MM.1S (cell line): ENCODE measurements at regions not wholly inside any gene's neighbourhood (a gene's known extent, or its start where the extent isn't known, plus 50 kb on each side); places are given as distances from the start of the nearest gene placed in this dataset.

Experiments used
- EZH2 ChIP-seq: fragments of 300-600 bp; sonication (generic); optimal IDR thresholded peaks from 2 replicates; pipeline ENCODE3; 2017; ENCODE audit warnings: low read depth, mild to moderate bottlenecking, antibody characterized with exemption, low read length, mixed read lengths
- EZH2phosphoT487 ChIP-seq: fragments of 300-600 bp; sonication (generic); IDR thresholded peaks from 2 replicates; pipeline ENCODE4 v1.6.1; 2018; ENCODE audit warnings: antibody characterized with exemption, low read length
- TF ChIP-seq, protein P1 (sequence below): fragments of 300-600 bp; sonication (generic); IDR thresholded peaks from 2 replicates; pipeline ENCODE4 v1.5.1; 2016; ENCODE audit warnings: antibody characterized with exemption, low read length, mixed read lengths

GRCh38 chr7:34449765-34450164 lies 208.3 kb upstream of the NPSR1 start:
- TF ChIP-seq, protein P1, sequence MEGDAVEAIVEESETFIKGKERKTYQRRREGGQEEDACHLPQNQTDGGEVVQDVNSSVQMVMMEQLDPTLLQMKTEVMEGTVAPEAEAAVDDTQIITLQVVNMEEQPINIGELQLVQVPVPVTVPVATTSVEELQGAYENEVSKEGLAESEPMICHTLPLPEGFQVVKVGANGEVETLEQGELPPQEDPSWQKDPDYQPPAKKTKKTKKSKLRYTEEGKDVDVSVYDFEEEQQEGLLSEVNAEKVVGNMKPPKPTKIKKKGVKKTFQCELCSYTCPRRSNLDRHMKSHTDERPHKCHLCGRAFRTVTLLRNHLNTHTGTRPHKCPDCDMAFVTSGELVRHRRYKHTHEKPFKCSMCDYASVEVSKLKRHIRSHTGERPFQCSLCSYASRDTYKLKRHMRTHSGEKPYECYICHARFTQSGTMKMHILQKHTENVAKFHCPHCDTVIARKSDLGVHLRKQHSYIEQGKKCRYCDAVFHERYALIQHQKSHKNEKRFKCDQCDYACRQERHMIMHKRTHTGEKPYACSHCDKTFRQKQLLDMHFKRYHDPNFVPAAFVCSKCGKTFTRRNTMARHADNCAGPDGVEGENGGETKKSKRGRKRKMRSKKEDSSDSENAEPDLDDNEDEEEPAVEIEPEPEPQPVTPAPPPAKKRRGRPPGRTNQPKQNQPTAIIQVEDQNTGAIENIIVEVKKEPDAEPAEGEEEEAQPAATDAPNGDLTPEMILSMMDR: no peak
- TF ChIP-seq EZH2 (no peak), EZH2phosphoT487 (no peak)
